NCI-H2081 (cell line): ENCODE measurements at regions not wholly inside any gene's neighbourhood (a gene's known extent, or its start where the extent isn't known, plus 50 kb on each side); places are given as distances from the start of the nearest gene placed in this dataset.
"Not testable (repeated sequence)": the region's sequence is repeated elsewhere in the genome, so short reads cannot be mapped to it uniquely, and the experiment has no call there.

Experiments
- DNase-seq, 2 experiments: peaks; one replicate each; lab custom pipeline; 2025; lab: John Stamatoyannopoulos, UW

- DNase-seq = no peak
Measured at GRCh38 chr7:28900311-28900710, 57.8 kb downstream of the TRIL start.

DNA sequence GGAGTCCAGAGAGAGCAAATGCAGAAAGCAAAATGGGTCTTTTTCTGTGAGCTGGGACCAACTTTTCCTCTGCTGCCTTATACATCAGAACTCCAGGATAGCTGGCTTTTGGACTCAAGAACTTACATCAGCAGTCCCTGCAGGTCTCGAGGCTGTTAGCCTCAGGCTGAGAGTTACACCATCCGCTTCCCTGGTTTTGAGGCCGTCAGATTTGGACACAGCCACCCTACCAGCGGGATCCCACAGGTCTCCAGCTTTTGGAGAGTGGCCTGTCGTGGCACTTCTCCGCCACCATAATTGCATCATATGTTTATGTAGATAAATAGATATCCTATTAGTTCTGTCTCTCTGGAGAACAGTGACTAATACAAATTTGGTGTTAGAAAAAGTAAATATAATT is 64.2 kb downstream of the TRIL start:
- DNase-seq = no peak

DNA sequence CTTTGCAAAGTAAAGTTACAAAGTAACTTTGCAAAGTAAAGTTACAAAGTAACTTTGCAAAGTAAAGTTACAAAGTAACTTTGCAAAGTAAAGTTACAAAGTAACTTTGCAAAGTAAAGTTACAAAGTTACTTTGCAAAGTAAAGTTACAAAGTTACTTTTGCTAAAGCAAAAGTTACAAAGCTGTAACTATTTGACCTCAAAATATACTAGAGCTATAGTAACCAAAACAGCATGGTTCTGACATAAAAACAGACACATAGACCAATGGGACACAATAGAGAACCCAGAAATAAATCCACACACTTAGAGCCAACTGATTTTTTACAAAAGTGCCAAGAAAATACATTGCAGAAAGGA is 66.3 kb downstream of the TRIL start:
- not testable (repeated sequence) for DNase-seq

GRCh38 chr7:28891192-28891875 is 66.8 kb downstream of the TRIL start:
- no peak for DNase-seq

GRCh38 chr7:28890137-28890536 is 68.0 kb downstream of the TRIL start:
- DNase-seq = no peak

GRCh38 chr7:28889290-28889689 is 68.8 kb downstream of the TRIL start:
- no peak for DNase-seq

DNA sequence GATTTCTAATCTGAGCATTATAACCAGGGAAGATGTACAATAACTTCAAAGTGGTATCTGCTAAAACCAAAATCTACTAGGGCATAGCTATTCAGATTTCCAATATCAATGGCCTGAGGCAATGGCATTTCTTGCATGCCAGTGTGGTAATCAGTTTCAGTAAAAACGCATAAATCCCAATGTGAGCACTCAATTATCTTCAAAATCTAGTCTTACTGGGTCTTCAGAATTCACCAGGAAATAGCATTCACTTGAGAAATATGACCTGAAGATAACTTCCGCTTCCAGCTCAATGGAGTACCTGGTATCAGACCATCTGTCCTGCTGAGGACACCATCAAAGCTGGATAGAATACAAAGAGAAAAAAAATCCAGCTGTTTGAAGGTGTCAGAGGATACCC is 72.4 kb downstream of the TRIL start:
- DNase-seq = no peak

DNA sequence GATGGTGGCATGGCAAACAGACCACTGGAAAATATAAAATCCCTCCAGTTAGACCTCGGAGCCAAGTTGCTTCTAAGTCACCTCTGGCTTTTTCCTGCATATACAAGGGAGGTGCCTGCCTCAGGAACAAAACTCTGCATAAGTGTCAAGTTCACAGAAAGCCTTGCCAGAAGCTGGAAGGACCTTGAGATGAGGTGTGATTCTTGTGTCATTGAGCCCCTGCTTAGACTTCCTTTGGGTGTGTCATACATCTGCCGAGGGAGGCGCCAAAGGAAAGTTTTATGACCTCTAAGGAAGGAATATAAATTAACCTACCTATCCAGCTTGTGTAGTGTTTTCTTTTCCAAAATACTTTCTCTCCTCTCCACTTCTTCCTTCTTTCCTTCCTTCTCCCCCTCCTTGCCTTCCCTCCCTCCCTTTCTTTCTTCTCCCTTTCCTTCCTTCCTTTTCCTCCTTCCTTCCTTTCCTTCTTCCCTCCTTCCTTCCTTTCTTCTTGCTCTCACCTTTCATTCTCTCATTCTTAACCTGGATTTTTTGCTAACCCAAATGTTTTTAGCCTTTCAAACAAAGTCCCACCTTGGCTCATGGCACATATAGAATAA is 75.2 kb downstream of the TRIL start:
- DNase-seq = no peak

DNA sequence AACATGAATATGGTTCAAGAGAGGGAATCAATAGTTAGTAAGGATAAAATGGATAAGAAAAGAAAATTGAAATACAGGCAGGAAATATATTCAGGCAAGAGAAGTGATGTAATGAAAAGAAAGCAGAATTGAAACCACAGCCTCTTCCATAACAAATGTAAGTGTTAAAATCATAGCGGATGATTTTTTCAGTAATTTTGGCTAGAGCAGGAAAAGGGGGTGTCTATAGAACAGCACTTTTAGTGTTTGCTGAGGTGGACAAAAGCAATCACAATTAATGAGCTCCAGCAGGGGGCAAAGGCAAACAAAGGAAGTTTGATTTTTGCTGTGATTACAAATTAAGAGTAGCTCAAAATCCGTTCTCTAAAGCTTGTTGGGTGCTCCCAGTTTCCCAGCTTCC is 79.0 kb downstream of the TRIL start:
- peak; percentile 8 to 70 for DNase-seq

DNA sequence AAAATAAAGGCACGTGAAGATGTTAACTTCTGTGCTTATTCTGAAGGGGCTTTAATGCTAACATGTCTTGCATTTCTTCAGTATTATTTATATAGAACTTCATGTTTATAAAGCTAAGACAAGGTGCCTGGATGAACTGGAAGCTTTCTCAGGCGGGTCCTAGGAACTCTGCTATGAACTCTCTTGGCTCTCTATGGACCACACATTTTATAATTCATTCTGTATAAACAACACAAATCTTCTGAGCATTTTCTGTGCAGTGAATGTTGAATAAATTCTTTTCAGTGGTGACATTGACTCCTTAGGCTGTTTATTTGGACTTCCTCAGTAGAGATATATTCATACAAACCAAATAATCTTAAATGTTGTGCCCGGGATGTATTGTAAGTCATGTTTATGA is 79.6 kb downstream of the TRIL start:
- DNase-seq = no peak
